WTC11 (cell line): ENCODE measurements at regions not wholly inside any gene's neighbourhood (a gene's known extent, or its start where the extent isn't known, plus 50 kb on each side); places are given as distances from the start of the nearest gene placed in this dataset.

Source experiments
- AR ChIP-seq: fragments of 250-450 bp; sonication (Bioruptor Pico); IDR thresholded peaks from 2 replicates; pipeline ENCODE4 v1.9.0; 2021; ENCODE audit warnings: mild to moderate bottlenecking
- CTCF ChIP-seq: fragments of 200-600 bp; IDR thresholded peaks from 2 replicates; pipeline ENCODE4 v1.8.0; 2022; ENCODE audit warnings: antibody characterized with exemption
- JUN ChIP-seq: sonication (generic); formaldehyde crosslinking; IDR thresholded peaks from 2 replicates; pipeline ENCODE4 v1.8.0; 2023; ENCODE audit warnings: mild to moderate bottlenecking, missing genetic modification reagents
- PRDM15 ChIP-seq: sonication (generic); formaldehyde crosslinking; IDR thresholded peaks from 2 replicates; pipeline ENCODE4 v1.8.0; 2022; ENCODE audit warnings: missing genetic modification reagents
- TP53 ChIP-seq: sonication (generic); formaldehyde crosslinking; IDR thresholded peaks from 2 replicates; pipeline ENCODE4 v1.8.1; 2023; ENCODE audit warnings: mild to moderate bottlenecking, missing genetic modification reagents
- ZBTB21 ChIP-seq: sonication (generic); formaldehyde crosslinking; IDR thresholded peaks from 2 replicates; pipeline ENCODE4 v1.8.1; 2023; ENCODE audit warnings: mild to moderate bottlenecking, missing genetic modification reagents, borderline replicate concordance
- ZNF232 ChIP-seq: sonication (generic); formaldehyde crosslinking; IDR thresholded peaks from 2 replicates; pipeline ENCODE4 v1.8.0; 2022; ENCODE audit warnings: mild to moderate bottlenecking, missing genetic modification reagents
- TF ChIP-seq, protein P1 (sequence below): sonication (generic); formaldehyde crosslinking; IDR thresholded peaks from 2 replicates; pipeline ENCODE4 v1.8.0; 2022; ENCODE audit warnings: mild to moderate bottlenecking, missing genetic modification reagents

DNA sequence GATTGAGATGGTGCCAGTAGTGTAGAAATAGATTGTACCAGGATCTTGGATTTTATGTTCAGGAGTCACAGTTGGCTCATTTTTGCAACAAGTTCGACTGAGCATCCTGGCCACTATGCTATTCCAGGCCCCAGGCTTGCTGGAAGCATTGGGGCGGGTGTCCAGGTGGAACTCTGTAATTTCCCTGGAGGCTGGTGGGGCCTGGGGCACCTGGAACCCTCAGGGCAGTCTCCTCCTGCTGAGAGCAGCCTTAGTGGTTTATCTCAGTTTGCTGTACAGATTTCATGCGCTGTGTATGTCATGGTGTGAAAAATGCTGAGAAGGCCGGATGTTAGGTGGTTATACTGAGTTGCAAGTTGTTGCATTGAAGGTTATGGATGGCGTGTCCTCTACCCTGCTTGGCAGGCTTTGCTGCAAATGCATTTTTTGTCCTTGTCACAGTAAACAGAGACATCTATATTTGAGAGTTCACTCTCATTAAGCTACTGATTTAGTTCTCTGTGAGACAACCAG, 135.1 kb upstream of the MYLIP start:
- no peak for TF ChIP-seq CTCF
- TF ChIP-seq AR (CRISPR knock-in tag), result no peak
- TF ChIP-seq JUN (CRISPR knock-in tag), result no peak
- TF ChIP-seq, protein P1, sequence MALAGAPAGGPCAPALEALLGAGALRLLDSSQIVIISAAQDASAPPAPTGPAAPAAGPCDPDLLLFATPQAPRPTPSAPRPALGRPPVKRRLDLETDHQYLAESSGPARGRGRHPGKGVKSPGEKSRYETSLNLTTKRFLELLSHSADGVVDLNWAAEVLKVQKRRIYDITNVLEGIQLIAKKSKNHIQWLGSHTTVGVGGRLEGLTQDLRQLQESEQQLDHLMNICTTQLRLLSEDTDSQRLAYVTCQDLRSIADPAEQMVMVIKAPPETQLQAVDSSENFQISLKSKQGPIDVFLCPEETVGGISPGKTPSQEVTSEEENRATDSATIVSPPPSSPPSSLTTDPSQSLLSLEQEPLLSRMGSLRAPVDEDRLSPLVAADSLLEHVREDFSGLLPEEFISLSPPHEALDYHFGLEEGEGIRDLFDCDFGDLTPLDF, result no peak
- no peak for TF ChIP-seq ZNF232
- TF ChIP-seq PRDM15 (CRISPR knock-in tag), result no peak
- no peak for TF ChIP-seq ZBTB21 (CRISPR knock-in tag)
- TF ChIP-seq TP53 (CRISPR knock-in tag), result no peak
